Spinal cord (tissue), 9 donors: ENCODE measurements at regions not wholly inside any gene's neighbourhood (a gene's known extent, or its start where the extent isn't known, plus 50 kb on each side); places are given as distances from the start of the nearest gene placed in this dataset.

Experiments used
- DNase-seq, 6 donors: peaks; one replicate each; pipeline versions ENCODE4 v3.0.0 to v3.0.0-alpha.2; 2013 to 2015; ENCODE audit warnings: low spot score in 6 of 6, low read depth in 4 of 6
- H3K27ac ChIP-seq: one replicate; pipeline ENCODE4 v1.5.1; 2013; ENCODE audit warnings: low read depth, low read length, control low read depth
- H3K27me3 ChIP-seq: one replicate; pipeline ENCODE4 v1.6.1; 2013; ENCODE audit warnings: low read length; ENCODE audit not compliant: control insufficient read depth, insufficient read depth
- H3K36me3 ChIP-seq: one replicate; pipeline ENCODE4 v1.6.1; 2013; ENCODE audit warnings: low read length; ENCODE audit not compliant: control insufficient read depth, insufficient read depth
- H3K4me1 ChIP-seq: one replicate; pipeline ENCODE4 v1.6.1; 2013; ENCODE audit warnings: low read length; ENCODE audit not compliant: control insufficient read depth, insufficient read depth
- H3K4me3 ChIP-seq: one replicate; pipeline ENCODE4 v1.5.1; 2013; ENCODE audit warnings: low read depth, low read length, control low read depth
- H3K9me3 ChIP-seq: one replicate; pipeline ENCODE4 v1.6.1; 2013; ENCODE audit warnings: low read length; ENCODE audit not compliant: control insufficient read depth, insufficient read depth
- WGBS: methylation state at CpG from one replicate; pipeline ENCODE4 v1.1.5; 2013; ENCODE audit warnings: missing lambda C conversion rate; ENCODE audit not compliant: insufficient coverage; 5-methylcytosine and 5-hydroxymethylcytosine counted together
- donor health status: healthy.

DNA sequence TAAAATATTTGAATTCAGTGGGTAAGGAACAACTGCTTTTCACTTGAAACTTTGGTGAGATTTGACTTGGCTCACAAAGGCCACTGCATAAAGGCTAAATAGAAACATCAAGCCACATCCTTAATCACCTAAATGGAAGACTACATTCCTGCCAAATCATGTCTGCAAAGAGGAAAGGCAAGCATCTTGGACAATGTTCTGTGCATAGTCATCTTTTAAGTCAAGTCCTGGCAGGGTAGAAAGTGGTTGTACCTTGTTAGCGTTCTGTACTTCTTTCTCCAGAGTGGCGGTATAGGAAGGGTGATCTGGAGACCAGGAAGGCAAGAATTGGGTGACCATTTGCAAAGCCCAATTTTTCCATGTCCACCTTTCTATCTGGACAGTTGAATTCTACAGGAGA is 121.4 kb upstream of the SLC14A2 start:
- Histone ChIP-seq H3K4me3 (no peak overlapping the region), H3K4me1 (no peaks in the 10 kb centered on the region), H3K36me3 (no peaks in the 10 kb centered on the region), H3K27me3 (no peaks in the 10 kb centered on the region), H3K27ac (no peak overlapping the region), H3K9me3 (no peaks in the 10 kb centered on the region)
- WGBS, result 100% methylated on average over 1 of the region's 2 CpGs
- no peak for DNase-seq

DNA sequence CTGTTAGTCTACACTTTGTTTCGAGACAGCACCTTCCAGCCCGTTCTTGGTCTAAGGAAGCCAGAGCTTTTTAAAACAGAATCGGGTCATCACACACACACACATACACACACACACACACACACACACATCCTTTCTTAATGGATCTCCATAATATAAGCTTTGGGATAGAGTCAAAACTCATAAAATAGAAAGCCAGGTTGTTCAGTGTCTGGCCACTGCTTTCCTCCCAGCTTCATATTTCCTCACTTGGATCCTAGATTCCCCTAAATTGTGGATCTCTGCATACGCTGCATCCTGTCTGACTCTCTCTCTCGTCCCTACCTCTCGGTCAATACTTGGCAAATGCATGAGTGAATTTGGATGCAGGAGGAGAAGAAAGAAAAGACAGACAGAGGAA is 120.5 kb upstream of the SLC14A2 start:
- no peaks in the 10 kb centered on the region for H3K9me3 ChIP-seq
- no peak for DNase-seq
- no peaks in the 10 kb centered on the region for H3K27me3 ChIP-seq
- 93% methylated on average over 2 of the region's 6 CpGs for WGBS
- H3K4me1 ChIP-seq, result no peaks in the 10 kb centered on the region
- no peaks in the 10 kb centered on the region for H3K36me3 ChIP-seq
- H3K27ac ChIP-seq, result no peak overlapping the region
- H3K4me3 ChIP-seq, result no peak overlapping the region

- no peak overlapping the region for H3K27ac ChIP-seq
- H3K27me3 ChIP-seq, result no peaks in the 10 kb centered on the region
- H3K36me3 ChIP-seq, result no peaks in the 10 kb centered on the region
- 100% methylated on average over 1 of the region's 1 CpG for WGBS
- H3K4me3 ChIP-seq, result no peak overlapping the region
- DNase-seq, result no peak
- H3K4me1 ChIP-seq, result no peaks in the 10 kb centered on the region
- H3K9me3 ChIP-seq, result no peaks in the 10 kb centered on the region
These were observed 118.5 kb upstream of the SLC14A2 start for GRCh38 chr18:45496741-45497140.

DNA sequence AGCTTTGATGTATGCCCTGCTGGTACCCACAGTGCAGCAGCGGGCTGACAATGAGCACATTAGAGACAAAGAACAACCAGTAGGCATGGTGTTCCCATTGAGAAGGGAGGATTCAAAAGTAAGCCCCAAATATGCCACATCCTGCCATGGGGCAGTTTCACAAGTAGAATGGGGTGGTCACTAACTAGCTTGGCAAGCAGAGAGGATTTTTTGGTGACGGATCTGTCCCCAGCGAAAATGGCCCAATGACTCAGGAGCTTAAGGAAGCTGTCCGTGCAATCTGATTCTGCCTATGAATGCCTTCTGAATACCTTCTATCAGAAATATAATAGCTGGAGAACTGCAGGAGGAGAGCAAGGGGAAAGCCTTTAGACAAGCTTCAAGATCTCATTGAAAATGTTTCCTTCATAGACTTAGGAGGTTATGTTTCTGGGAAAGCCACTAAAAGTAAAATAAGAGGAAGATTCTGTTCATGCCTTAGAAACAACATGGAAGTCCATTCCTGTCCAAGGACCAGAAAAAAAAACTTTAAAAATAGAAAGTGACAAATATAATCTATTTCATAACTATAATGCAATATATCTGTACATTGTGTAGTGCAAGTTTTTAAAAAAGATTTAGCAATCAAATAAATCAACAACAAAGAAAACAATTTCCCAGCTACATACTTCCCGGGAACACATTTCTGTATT is 117.5 kb upstream of the SLC14A2 start:
- Histone ChIP-seq H3K27me3 (no peaks in the 10 kb centered on the region), H3K4me1 (no peaks in the 10 kb centered on the region), H3K27ac (no peak overlapping the region), H3K4me3 (no peak overlapping the region), H3K9me3 (no peaks in the 10 kb centered on the region), H3K36me3 (no peaks in the 10 kb centered on the region)
- 73% methylated on average over 3 of the region's 5 CpGs for WGBS
- no peak for DNase-seq

- no peaks in the 10 kb centered on the region for H3K9me3 ChIP-seq
- no peaks in the 10 kb centered on the region for H3K27me3 ChIP-seq
- WGBS, result 41% methylated on average over 3 of the region's 4 CpGs
- H3K4me3 ChIP-seq, result no peak overlapping the region
- H3K27ac ChIP-seq, result no peak overlapping the region
- no peaks in the 10 kb centered on the region for H3K4me1 ChIP-seq
- no peaks in the 10 kb centered on the region for H3K36me3 ChIP-seq
- no peak for DNase-seq
These were observed 117.0 kb upstream of the SLC14A2 start for GRCh38 chr18:45498287-45498658.

DNA sequence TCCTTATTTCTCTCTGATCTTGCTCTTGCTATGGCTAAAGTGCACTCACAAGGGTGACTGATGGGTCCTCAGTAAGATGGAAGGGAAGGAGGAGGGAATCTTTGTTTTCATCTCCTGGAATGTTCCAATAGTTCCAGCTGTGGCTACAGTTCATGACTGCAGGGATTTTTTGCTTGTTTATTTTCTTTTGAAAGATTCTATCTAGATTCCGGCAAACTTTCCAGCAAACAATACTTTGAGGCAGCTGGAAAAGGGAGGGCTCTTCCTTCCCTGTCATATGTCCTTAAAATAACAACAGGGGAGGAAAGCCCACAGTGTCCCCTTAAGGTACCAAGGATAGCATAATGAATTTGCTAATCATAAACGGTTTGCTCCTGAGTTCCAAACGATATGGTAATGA is 111.3 kb upstream of the SLC14A2 start:
- peak in 1 of 6 donors; percentile 69 for DNase-seq
- H3K27ac ChIP-seq, result peak overlapping the region; percentile 78
- WGBS, result no CpG with 5 or more reads among the region's 3 CpGs
- H3K4me3 ChIP-seq, result no peak overlapping the region
- H3K4me1 ChIP-seq, result no peaks in the 10 kb centered on the region
- no peaks in the 10 kb centered on the region for H3K9me3 ChIP-seq
- no peaks in the 10 kb centered on the region for H3K27me3 ChIP-seq
- no peaks in the 10 kb centered on the region for H3K36me3 ChIP-seq

- WGBS, result 78% methylated on average over 5 of the region's 12 CpGs
- peak in 1 of 6 donors; percentile 73 for DNase-seq
- H3K9me3 ChIP-seq, result no peaks in the 10 kb centered on the region
- H3K27ac ChIP-seq, result peak overlapping the region; percentile 78
- no peaks in the 10 kb centered on the region for H3K36me3 ChIP-seq
- H3K4me1 ChIP-seq, result no peaks in the 10 kb centered on the region
- H3K27me3 ChIP-seq, result no peaks in the 10 kb centered on the region
- H3K4me3 ChIP-seq, result no peak overlapping the region
These were observed 109.6 kb upstream of the SLC14A2 start for GRCh38 chr18:45505497-45506206.

GRCh38 chr18:45506951-45507350 is 108.3 kb upstream of the SLC14A2 start:
- H3K4me3 ChIP-seq, result no peak overlapping the region
- 100% methylated on average over 3 of the region's 4 CpGs for WGBS
- no peak for DNase-seq
- no peaks in the 10 kb centered on the region for H3K27me3 ChIP-seq
- no peaks in the 10 kb centered on the region for H3K9me3 ChIP-seq
- H3K4me1 ChIP-seq, result no peaks in the 10 kb centered on the region
- H3K27ac ChIP-seq, result no peak overlapping the region
- H3K36me3 ChIP-seq, result no peaks in the 10 kb centered on the region

DNA sequence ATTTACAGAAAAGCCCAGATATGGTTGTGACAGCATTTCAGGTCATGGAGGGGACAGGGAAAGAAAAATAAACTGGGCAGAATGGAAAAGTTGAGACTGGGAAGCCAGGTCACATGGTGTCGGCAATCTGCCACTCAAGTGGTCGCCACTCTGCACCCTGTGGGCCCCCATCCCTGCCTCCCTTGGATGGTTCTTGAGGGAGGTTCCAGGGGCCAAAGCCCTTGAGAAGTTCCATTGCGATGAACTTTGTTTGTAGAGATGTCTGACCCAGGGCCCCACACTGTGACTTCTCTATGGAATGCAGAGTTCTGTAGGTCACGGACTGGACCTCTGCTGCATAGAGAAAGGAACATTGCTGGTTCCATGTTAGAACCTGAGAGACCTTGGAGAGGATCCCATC is 105.7 kb upstream of the SLC14A2 start:
- 94% methylated on average over 2 of the region's 4 CpGs for WGBS
- no peaks in the 10 kb centered on the region for H3K9me3 ChIP-seq
- DNase-seq, result no peak
- H3K4me1 ChIP-seq, result no peaks in the 10 kb centered on the region
- no peak overlapping the region for H3K4me3 ChIP-seq
- H3K36me3 ChIP-seq, result no peaks in the 10 kb centered on the region
- no peaks in the 10 kb centered on the region for H3K27me3 ChIP-seq
- H3K27ac ChIP-seq, result no peak overlapping the region

DNA sequence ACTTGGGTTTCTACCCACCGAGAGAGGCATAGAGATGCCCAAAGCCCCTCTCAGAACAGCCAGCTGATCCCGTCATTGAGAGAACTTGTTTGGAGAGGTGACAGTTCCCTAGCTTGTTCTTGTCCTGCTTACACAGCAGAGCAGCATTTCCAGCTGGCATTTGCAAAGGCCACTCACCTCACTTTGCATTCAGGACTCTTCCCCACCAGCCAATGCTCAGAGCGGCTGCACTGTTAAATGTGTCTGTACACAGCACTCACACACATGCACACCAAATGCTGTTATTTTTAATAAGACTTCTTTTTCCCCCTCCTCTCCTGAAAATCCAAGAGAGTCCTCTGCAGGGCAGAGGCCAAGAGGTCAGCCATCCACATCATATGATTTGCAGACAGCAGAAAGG is 104.6 kb upstream of the SLC14A2 start:
- Histone ChIP-seq H3K9me3 (no peaks in the 10 kb centered on the region), H3K4me3 (no peak overlapping the region), H3K27me3 (no peaks in the 10 kb centered on the region), H3K4me1 (no peaks in the 10 kb centered on the region), H3K36me3 (no peaks in the 10 kb centered on the region), H3K27ac (no peak overlapping the region)
- DNase-seq, result peak in 1 of 6 donors; percentile 44
- WGBS, result 47% methylated on average over 2 of the region's 3 CpGs
